HCT116 (cell line): ENCODE measurements at regions not wholly inside any gene's neighbourhood (a gene's known extent, or its start where the extent isn't known, plus 50 kb on each side); places are given as distances from the start of the nearest gene placed in this dataset.

ENCODE experiments used
- ATAC-seq: fragments of 200-7000 bp; cut with Tn5 transposase; 2 replicates; pipeline ENCODE4 v1.9.1; 2020; ENCODE audit warnings: mild to moderate bottlenecking, moderate library complexity
- BruUV-seq: library from RNA; stranded (reverse); fragments of 400-500 nt; replicated peaks from 2 replicates; lab custom pipeline; 2021; lab: Mats Ljungman, UMichigan
- CTCF ChIA-PET: fragments of 300-600 bp; sonication (Branson Sonifier 250); formaldehyde crosslinking; loops from one replicate; lab custom pipeline; 2021; ENCODE audit warnings: antibody characterized with exemption; lab: Charles Lee
- POLR2A ChIA-PET: fragments of 300-600, 350-600 bp; sonication (Branson Sonifier 250); formaldehyde crosslinking; loops from one replicate; lab custom pipeline; 2021; ENCODE audit warnings: antibody characterized with exemption; lab: Charles Lee
- RAD21 ChIA-PET, 2 experiments: fragments of 300-600 bp; sonication (Branson Sonifier 250); formaldehyde crosslinking; loops; one replicate each; lab custom pipeline; 2023; ENCODE audit warnings: low total read pairs in 2 of 2; ENCODE audit not compliant: uncharacterized antibody in 2 of 2, unreplicated experiment in 2 of 2, low non-redundant PET in 1 of 2; lab: Charles Lee
- DNase-seq: peaks from one replicate; pipeline ENCODE4 v3.0.0-alpha.2; 2010; ENCODE audit warnings: low read depth, low spot score
- H2AFZ ChIP-seq: fragments of 200-600 bp; shearing (Covaris generic), sonication (generic); 2 replicates; pipeline ENCODE4 v1.6.1; 2017; ENCODE audit warnings: low read depth, mixed run types, mixed read lengths, antibody characterized with exemption, low read length; ENCODE audit not compliant: poor library complexity, severe bottlenecking
- H3K27ac ChIP-seq: 2 replicates; pipeline ENCODE4 v1.5.1; 2012; ENCODE audit warnings: low read depth, low read length
- H3K27me3 ChIP-seq: fragments of 200-600 bp; sonication (generic); 2 replicates; pipeline ENCODE4 v1.6.1; 2016; ENCODE audit warnings: mixed run types, low read length, mixed read lengths; ENCODE audit not compliant: insufficient read depth
- H3K36me3 ChIP-seq, 2 experiments: fragments of 200-500 bp in 1 of 2; fragments of 200-600 bp in 1 of 2; sonication (Bioruptor generic) in 1 of 2; sonication (generic) in 1 of 2; 2 replicates each; pipeline versions ENCODE4 v1.5.1 to v1.6.1; 2014 to 2016; ENCODE audit warnings: low read length in 2 of 2, inconsistent platforms in 1 of 2, mixed read lengths in 1 of 2, mixed run types in 1 of 2; ENCODE audit not compliant: insufficient read depth in 2 of 2, control insufficient read depth in 1 of 2
- H3K4me1 ChIP-seq, 2 experiments: fragments of 200-600 bp in 1 of 2; sonication (generic) in 1 of 2; 2 replicates each; pipeline versions ENCODE4 v1.5.1 to v1.6.1; 2012 to 2017; ENCODE audit warnings: low read length in 2 of 2, inconsistent platforms in 1 of 2, mild to moderate bottlenecking in 1 of 2, mixed read lengths in 1 of 2, mixed run types in 1 of 2, moderate library complexity in 1 of 2; ENCODE audit not compliant: insufficient read depth in 2 of 2, control insufficient read depth in 1 of 2
- H3K4me2 ChIP-seq: fragments of 200-600 bp; sonication (generic); 2 replicates; pipeline ENCODE4 v1.6.1; 2017; ENCODE audit warnings: mixed run types, low read length, mixed read lengths
- H3K4me3 ChIP-seq, 2 experiments: fragments of 200-600 bp in 1 of 2; sonication (generic) in 1 of 2; replicated peaks in 1 of 2; 2 replicates each; pipeline ENCODE4 v1.5.1; 2011 to 2016; ENCODE audit warnings: low read length in 2 of 2, control low read depth in 1 of 2, low read depth in 1 of 2, mild to moderate bottlenecking in 1 of 2, mixed read lengths in 1 of 2, mixed run types in 1 of 2
- H3K79me2 ChIP-seq: fragments of 200-600 bp; sonication (generic); 2 replicates; pipeline ENCODE4 v1.6.1; 2017; ENCODE audit warnings: mild to moderate bottlenecking, mixed run types, low read length, moderate library complexity, mixed read lengths; ENCODE audit not compliant: insufficient read depth
- H3K9ac ChIP-seq: fragments of 200-600 bp; sonication (generic); 2 replicates; pipeline ENCODE4 v1.6.1; 2016; ENCODE audit warnings: low read length, mixed read lengths
- H3K9me2 ChIP-seq: fragments of 200-600 bp; sonication (generic), shearing (Covaris generic); 2 replicates; pipeline ENCODE4 v1.6.1; 2017; ENCODE audit warnings: mixed run types, mild to moderate bottlenecking, moderate library complexity; ENCODE audit not compliant: insufficient read depth
- H3K9me3 ChIP-seq, 2 experiments: fragments of 200-500 bp in 1 of 2; fragments of 200-600 bp in 1 of 2; sonication (Bioruptor generic) in 1 of 2; sonication (generic) in 1 of 2; 2 replicates each; pipeline ENCODE4 v1.6.1; 2014 to 2017; ENCODE audit warnings: low read length in 2 of 2, mixed read lengths in 2 of 2, inconsistent platforms in 1 of 2, low read depth in 1 of 2, mild to moderate bottlenecking in 1 of 2, mixed run types in 1 of 2, moderate library complexity in 1 of 2; ENCODE audit not compliant: control insufficient read depth in 1 of 2, insufficient read depth in 1 of 2
- H4K20me1 ChIP-seq: fragments of 200-600 bp; sonication (generic), shearing (Covaris generic); 2 replicates; pipeline ENCODE4 v1.6.1; 2017; ENCODE audit warnings: mixed run types, mild to moderate bottlenecking, moderate library complexity; ENCODE audit not compliant: insufficient read depth
- CBX3 ChIP-seq: IDR thresholded peaks from 2 replicates; pipeline ENCODE4 v1.6.1; 2012; ENCODE audit warnings: low read depth
- CEBPB ChIP-seq: IDR thresholded peaks from 2 replicates; pipeline ENCODE4 v1.6.1; 2012; ENCODE audit warnings: low read depth
- EGR1 ChIP-seq: IDR thresholded peaks from 2 replicates; pipeline ENCODE4 v1.6.1; 2012; ENCODE audit warnings: low read depth
- EZH2phosphoT487 ChIP-seq: fragments of 200-600 bp; IDR thresholded peaks from 2 replicates; pipeline ENCODE4 v1.6.1; 2018; ENCODE audit warnings: antibody characterized with exemption, borderline replicate concordance
- JUND ChIP-seq: IDR thresholded peaks from 2 replicates; pipeline ENCODE4 v1.6.1; 2012
- POLR2A ChIP-seq: IDR thresholded peaks from 2 replicates; pipeline ENCODE4 v1.7.0; 2011; ENCODE audit warnings: borderline replicate concordance; ENCODE audit not compliant: insufficient read depth, insufficient read length; ENCODE audit errors: extremely low read depth
- POLR2AphosphoS5 ChIP-seq: IDR thresholded peaks from 2 replicates; pipeline ENCODE4 v1.6.1; 2011; ENCODE audit warnings: mild to moderate bottlenecking, low read depth, low read length, moderate library complexity
- RAD21 ChIP-seq: IDR thresholded peaks from 2 replicates; pipeline ENCODE4 v1.6.1; 2012; ENCODE audit warnings: low read depth, mild to moderate bottlenecking
- REST ChIP-seq: IDR thresholded peaks from 2 replicates; pipeline ENCODE4 v1.6.1; 2012; ENCODE audit warnings: low read depth
- SIN3A ChIP-seq: IDR thresholded peaks from 2 replicates; pipeline ENCODE4 v1.6.1; 2012; ENCODE audit warnings: low read depth
- SP1 ChIP-seq: IDR thresholded peaks from 2 replicates; pipeline ENCODE4 v1.6.1; 2012; ENCODE audit warnings: low read depth
- SRF ChIP-seq: IDR thresholded peaks from 2 replicates; pipeline ENCODE4 v1.6.1; 2012; ENCODE audit warnings: low read depth
- TCF7L2 ChIP-seq: IDR thresholded peaks from 2 replicates; pipeline ENCODE4 v1.7.0; 2011; ENCODE audit warnings: borderline replicate concordance, inconsistent platforms; ENCODE audit not compliant: insufficient read depth, insufficient read length; ENCODE audit errors: extremely low read depth
- YY1 ChIP-seq: IDR thresholded peaks from 2 replicates; pipeline ENCODE4 v1.6.1; 2011; ENCODE audit warnings: low read length, low read depth, moderate library complexity, mild to moderate bottlenecking; ENCODE audit not compliant: insufficient replicate concordance; ENCODE audit errors: extremely low read depth
- ZBTB33 ChIP-seq: IDR thresholded peaks from 2 replicates; pipeline ENCODE4 v1.6.1; 2011; ENCODE audit warnings: mild to moderate bottlenecking, low read length, moderate library complexity; ENCODE audit not compliant: insufficient replicate concordance; ENCODE audit errors: extremely low read depth
- ZFX ChIP-seq: fragments of 450-650 bp; IDR thresholded peaks from 2 replicates; pipeline ENCODE4 v1.6.1; 2017
- ZNF274 ChIP-seq: fragments of 200-500 bp; sonication (Bioruptor generic); IDR thresholded peaks from 2 replicates; pipeline ENCODE4 v1.6.1; 2014; ENCODE audit warnings: mild to moderate bottlenecking, low read depth, low read length, inconsistent platforms
- intact Hi-C: fragments of 100-400 bp; cut with micrococcal nuclease; formaldehyde crosslinking; loops from 2 replicates; pipeline ENCODE4 v1.10.0; 2022

GRCh38 chr3:69441732-69442131, 55.8 kb upstream of the FRMD4B start:
- intact Hi-C loops, result no loop called here
- no TSS peak for BruUV-seq
- Histone ChIP-seq H3K79me2 (no peaks in the 10 kb centered on the region), H3K27ac (no peak overlapping the region), H3K27me3 (no peaks in the 10 kb centered on the region), H3K9ac (no peak overlapping the region), H3K9me2 (no peaks in the 10 kb centered on the region), H3K4me1 (no peaks in the 10 kb centered on the region), H3K4me2 (no peak overlapping the region), H2AFZ (no peak overlapping the region), H3K4me3 (no peak overlapping the region), H3K9me3 (no peaks in the 10 kb centered on the region), H4K20me1 (no peaks in the 10 kb centered on the region), H3K36me3 (no peaks in the 10 kb centered on the region)
- ChIA-PET POLR2A (no interaction called here), CTCF (interaction anchor here (1.2 to 1.8 kb wide), 3 partner anchors 10 to 59 kb away, joined by 3 to 4 read pairs (median 4); no protein-coding TSS in a partner anchor), RAD21 (interaction anchor here in 1 of 2 experiments (0.6 kb wide), 1 partner anchor 75 kb away, joined by 4 read pairs; no protein-coding TSS in a partner anchor)
- ATAC-seq (no peak), DNase-seq (no peak)
- TF ChIP-seq SRF (no peak), YY1 (no peak), EGR1 (no peak), TCF7L2 (no peak), ZBTB33 (no peak), ZNF274 (no peak), SIN3A (no peak), SP1 (no peak), ZFX (no peak), JUND (no peak), CBX3 (no peak), POLR2A (no peak), POLR2AphosphoS5 (no peak), REST (no peak), RAD21 (no peak), EZH2phosphoT487 (no peak), CEBPB (no peak)
